ENCODE measurements at regions not wholly inside any gene's neighbourhood (a gene's known extent, or its start where the extent isn't known, plus 50 kb on each side); places are given as distances from the start of the nearest gene placed in this dataset.
"Not testable (repeated sequence)": the region's sequence is repeated elsewhere in the genome, so short reads cannot be mapped to it uniquely, and the experiment has no call there.

GRCh38 chr20:47845382-47845977 lies 60.2 kb upstream of the SULF2 start:
- not testable (repeated sequence) for DNase-seq

GRCh38 chr20:47844568-47844906 lies 59.3 kb upstream of the SULF2 start:
- not testable (repeated sequence) for DNase-seq

GRCh38 chr20:47843886-47844567 lies 58.7 kb upstream of the SULF2 start:
- no peak for DNase-seq

GRCh38 chr20:47842950-47843349 lies 57.7 kb upstream of the SULF2 start:
- DNase-seq = not testable (repeated sequence)

- not testable (repeated sequence) for DNase-seq
Measured at GRCh38 chr20:47842004-47842403, 56.7 kb upstream of the SULF2 start.

- not testable (repeated sequence) for DNase-seq
Measured at GRCh38 chr20:47836256-47836817, 51.1 kb upstream of the SULF2 start.

All from CD4-positive, alpha-beta T cell treated with Interferon alpha-2 for 1 hour (primary cell).